ENCODE measurements at regions not wholly inside any gene's neighbourhood (a gene's known extent, or its start where the extent isn't known, plus 50 kb on each side); places are given as distances from the start of the nearest gene placed in this dataset.

GRCh38 chr5:156125118-156125517 is 201.8 kb upstream of the SGCD start:
- FAIRE-seq: no peak
- no peak overlapping the region for H3K4me2 ChIP-seq
- ChIA-PET POLR2A (no interaction called here), CTCF (no interaction called here)
- no peak overlapping the region for H3K4me3 ChIP-seq
- 75% methylated on average over 3 of the region's 3 CpGs for WGBS (ENCODE audit: missing lambda C conversion rate)
- TF ChIP-seq PHF8 (IDR thresholded peaks at IDR 0.05; ENCODE audit: borderline replicate concordance, low read depth) (no peak), GATA3 (IDR thresholded peaks at IDR 0.05; ENCODE audit: borderline replicate concordance) (no peak), EHF (CRISPR knock-in tag; IDR thresholded peaks at IDR 0.05) (no peak), MAFK (IDR thresholded peaks at IDR 0.05; ENCODE audit: partially characterized antibody) (no peak), CBX8 (IDR thresholded peaks at IDR 0.05) (no peak), FOSB (CRISPR knock-in tag; IDR thresholded peaks at IDR 0.05) (no peak)
- DNase-seq (ENCODE audit: low read depth in 1 of 2, low spot score in 1 of 2): no peak
- H3K4me1 ChIP-seq: peaks cover 20% of the 10 kb centered on the region
- ATAC-seq: no peak
- peak overlapping the region in 1 of 2 experiments; percentile 46; a peak in 1 of 6 replicates for H3K27ac ChIP-seq
- H3K9me3 ChIP-seq: no peaks in the 10 kb centered on the region

DNA sequence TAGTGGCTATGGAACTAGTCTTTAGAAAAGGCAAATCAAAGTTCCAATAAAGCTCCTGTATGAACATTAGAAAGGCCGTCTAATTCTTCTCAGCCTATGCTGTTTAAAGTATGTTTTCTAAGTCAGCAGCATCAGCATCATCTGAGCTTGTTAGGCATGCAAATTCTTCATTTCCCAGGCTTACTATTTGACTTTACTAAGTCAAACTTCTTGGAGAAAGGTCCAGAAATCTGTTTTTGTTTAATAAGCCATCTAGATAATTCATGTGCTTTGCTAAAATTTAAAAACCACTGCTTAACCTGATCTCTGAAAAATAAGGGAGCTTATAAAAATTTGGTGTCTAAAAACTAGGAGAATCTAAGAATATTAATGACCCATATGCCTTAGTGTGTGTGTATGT is 200.2 kb upstream of the SGCD start:
- ATAC-seq (no peak), FAIRE-seq (no peak), DNase-seq (ENCODE audit: low read depth in 1 of 2, low spot score in 1 of 2) (no peak)
- ChIA-PET CTCF (no interaction called here), POLR2A (no interaction called here)
- whole genome bisulfite sequencing (ENCODE audit: missing lambda C conversion rate): 83% methylated on average over 1 of the region's 1 CpG
- Histone ChIP-seq H3K4me2 (no peak overlapping the region), H3K27ac (peak overlapping the region in 1 of 2 experiments; percentile 45; a peak in 3 of 6 replicates), H3K4me1 (peaks cover 4% of the 10 kb centered on the region), H3K4me3 (no peak overlapping the region), H3K9me3 (no peaks in the 10 kb centered on the region)
- TF ChIP-seq HEYL (CRISPR knock-in tag; IDR thresholded peaks at IDR 0.05) (no peak), FOSB (CRISPR knock-in tag; IDR thresholded peaks at IDR 0.05) (no peak), RNF2 (IDR thresholded peaks at IDR 0.05; ENCODE audit: borderline replicate concordance, low read depth) (no peak), HOXA7 (CRISPR knock-in tag; IDR thresholded peaks at IDR 0.05) (no peak), TFCP2L1 (CRISPR knock-in tag; IDR thresholded peaks at IDR 0.05) (no peak), MAFK (IDR thresholded peaks at IDR 0.05; ENCODE audit: partially characterized antibody) (no peak), ESRRA (IDR thresholded peaks at IDR 0.05; ENCODE audit: borderline replicate concordance, low read length) (no peak), KDM1A (IDR thresholded peaks at IDR 0.05; ENCODE audit: low read depth) (no peak), MYC (IDR thresholded peaks at IDR 0.05; ENCODE audit: borderline replicate concordance, low read length) (no peak), HOXB5 (CRISPR knock-in tag; IDR thresholded peaks at IDR 0.05) (no peak), EHF (CRISPR knock-in tag; IDR thresholded peaks at IDR 0.05) (no peak), FOXS1 (CRISPR knock-in tag; IDR thresholded peaks at IDR 0.05) (no peak), CBX2 (IDR thresholded peaks at IDR 0.05; ENCODE audit: borderline replicate concordance, low read depth) (no peak), SMC3 (IDR thresholded peaks at IDR 0.05) (no peak), HMGXB4 (CRISPR knock-in tag; IDR thresholded peaks at IDR 0.05; ENCODE audit: borderline replicate concordance) (no peak), NR3C1 (IDR thresholded peaks at IDR 0.05) (no peak)
- TF ChIP-seq, protein P1, sequence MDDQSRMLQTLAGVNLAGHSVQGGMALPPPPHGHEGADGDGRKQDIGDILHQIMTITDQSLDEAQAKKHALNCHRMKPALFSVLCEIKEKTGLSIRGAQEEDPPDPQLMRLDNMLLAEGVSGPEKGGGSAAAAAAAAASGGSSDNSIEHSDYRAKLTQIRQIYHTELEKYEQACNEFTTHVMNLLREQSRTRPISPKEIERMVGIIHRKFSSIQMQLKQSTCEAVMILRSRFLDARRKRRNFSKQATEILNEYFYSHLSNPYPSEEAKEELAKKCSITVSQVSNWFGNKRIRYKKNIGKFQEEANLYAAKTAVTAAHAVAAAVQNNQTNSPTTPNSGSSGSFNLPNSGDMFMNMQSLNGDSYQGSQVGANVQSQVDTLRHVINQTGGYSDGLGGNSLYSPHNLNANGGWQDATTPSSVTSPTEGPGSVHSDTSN (IDR thresholded peaks at IDR 0.05): no peak
- TF ChIP-seq, protein P2, sequence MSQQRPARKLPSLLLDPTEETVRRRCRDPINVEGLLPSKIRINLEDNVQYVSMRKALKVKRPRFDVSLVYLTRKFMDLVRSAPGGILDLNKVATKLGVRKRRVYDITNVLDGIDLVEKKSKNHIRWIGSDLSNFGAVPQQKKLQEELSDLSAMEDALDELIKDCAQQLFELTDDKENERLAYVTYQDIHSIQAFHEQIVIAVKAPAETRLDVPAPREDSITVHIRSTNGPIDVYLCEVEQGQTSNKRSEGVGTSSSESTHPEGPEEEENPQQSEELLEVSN (IDR thresholded peaks at IDR 0.05; ENCODE audit: borderline replicate concordance, low read depth): no peak
- TF ChIP-seq, protein P3, sequence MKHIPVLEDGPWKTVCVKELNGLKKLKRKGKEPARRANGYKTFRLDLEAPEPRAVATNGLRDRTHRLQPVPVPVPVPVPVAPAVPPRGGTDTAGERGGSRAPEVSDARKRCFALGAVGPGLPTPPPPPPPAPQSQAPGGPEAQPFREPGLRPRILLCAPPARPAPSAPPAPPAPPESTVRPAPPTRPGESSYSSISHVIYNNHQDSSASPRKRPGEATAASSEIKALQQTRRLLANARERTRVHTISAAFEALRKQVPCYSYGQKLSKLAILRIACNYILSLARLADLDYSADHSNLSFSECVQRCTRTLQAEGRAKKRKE (CRISPR knock-in tag; IDR thresholded peaks at IDR 0.05; ENCODE audit: low read depth): no peak

All from A549 (cell line).